SW 1271 (cell line): ENCODE measurements at regions not wholly inside any gene's neighbourhood (a gene's known extent, or its start where the extent isn't known, plus 50 kb on each side); places are given as distances from the start of the nearest gene placed in this dataset.
"Not testable (repeated sequence)": the region's sequence is repeated elsewhere in the genome, so short reads cannot be mapped to it uniquely, and the experiment has no call there.

Experiments
- DNase-seq, 2 experiments: peaks; one replicate each; lab custom pipeline; 2025; lab: John Stamatoyannopoulos, UW

- no peak for DNase-seq
Measured at GRCh38 chr3:191869738-191870415, 408.9 kb downstream of the PYDC2 start.

- DNase-seq = no peak
Measured at GRCh38 chr3:191873736-191874135, 412.8 kb downstream of the PYDC2 start.

GRCh38 chr3:191882289-191882688 is 421.3 kb downstream of the PYDC2 start:
- DNase-seq = peak in 1 of 2 experiments; percentile 10

GRCh38 chr3:191884132-191884531 is 423.2 kb downstream of the PYDC2 start:
- DNase-seq = no peak

GRCh38 chr3:191889106-191889505 is 428.1 kb downstream of the PYDC2 start:
- no peak for DNase-seq

- no peak for DNase-seq
Measured at GRCh38 chr3:191889756-191890155, 428.8 kb downstream of the PYDC2 start.

- no peak for DNase-seq
Measured at GRCh38 chr3:191894406-191894805, 433.4 kb downstream of the PYDC2 start.

GRCh38 chr3:191901741-191902140 is 440.8 kb downstream of the PYDC2 start:
- no peak for DNase-seq

- no peak for DNase-seq
Measured at GRCh38 chr3:191912616-191913204, 451.7 kb downstream of the PYDC2 start.

GRCh38 chr3:191915712-191916111 is 454.7 kb downstream of the PYDC2 start:
- DNase-seq = no peak

- no peak for DNase-seq
Measured at GRCh38 chr3:191919491-191920026, 458.6 kb downstream of the PYDC2 start.

- DNase-seq = no peak
Measured at GRCh38 chr3:191922570-191922969, 461.6 kb downstream of the PYDC2 start.

- not testable (repeated sequence) for DNase-seq
Measured at GRCh38 chr3:191927183-191927817, 466.3 kb downstream of the PYDC2 start.

- not testable (repeated sequence) for DNase-seq
Measured at GRCh38 chr3:191927998-191928397, 467.0 kb downstream of the PYDC2 start.

GRCh38 chr3:191944835-191945234 is 483.9 kb downstream of the PYDC2 start:
- no peak for DNase-seq

GRCh38 chr3:191952186-191952585 is 491.2 kb downstream of the PYDC2 start:
- DNase-seq = no peak

- no peak for DNase-seq
Measured at GRCh38 chr3:191952609-191953008, 491.6 kb downstream of the PYDC2 start.

GRCh38 chr3:191958980-191959671 is 498.2 kb downstream of the PYDC2 start:
- no peak for DNase-seq

- no peak for DNase-seq
Measured at GRCh38 chr3:191959876-191960413, 499.0 kb downstream of the PYDC2 start.

GRCh38 chr3:191961022-191961421 is 500.1 kb downstream of the PYDC2 start:
- no peak for DNase-seq

- no peak for DNase-seq
Measured at GRCh38 chr3:191961529-191961928, 500.6 kb downstream of the PYDC2 start.

- no peak for DNase-seq
Measured at GRCh38 chr3:191962324-191962723, 501.4 kb downstream of the PYDC2 start.
